NCI-H1105 treated with DMSO at 0.1 percent for 48 hours (cell line): ENCODE measurements at regions not wholly inside any gene's neighbourhood (a gene's known extent, or its start where the extent isn't known, plus 50 kb on each side); places are given as distances from the start of the nearest gene placed in this dataset.
"Not testable (repeated sequence)": the region's sequence is repeated elsewhere in the genome, so short reads cannot be mapped to it uniquely, and the experiment has no call there.

Source experiments
- DNase-seq: peaks from one replicate; lab custom pipeline; 2025; lab: John Stamatoyannopoulos, UW

- DNase-seq = no peak
Observed at GRCh38 chr13:24931450-24932251, 164.3 kb upstream of the PABPC3 start.

- DNase-seq = not testable (repeated sequence)
Observed at GRCh38 chr13:24933106-24934023, 162.6 kb upstream of the PABPC3 start.

- not testable (repeated sequence) for DNase-seq
Observed at GRCh38 chr13:24934024-24934385, 161.9 kb upstream of the PABPC3 start.

- DNase-seq = no peak
Observed at GRCh38 chr13:24938966-24939365, 157.0 kb upstream of the PABPC3 start.

GRCh38 chr13:24941023-24941713 lies 154.8 kb upstream of the PABPC3 start:
- not testable (repeated sequence) for DNase-seq

- no peak for DNase-seq
Observed at GRCh38 chr13:24943136-24943535, 152.8 kb upstream of the PABPC3 start.

- DNase-seq = not testable (repeated sequence)
Observed at GRCh38 chr13:24944073-24944472, 151.9 kb upstream of the PABPC3 start.

GRCh38 chr13:24948977-24949376 lies 147.0 kb upstream of the PABPC3 start:
- not testable (repeated sequence) for DNase-seq

GRCh38 chr13:24950611-24951010 lies 145.3 kb upstream of the PABPC3 start:
- DNase-seq = not testable (repeated sequence)

GRCh38 chr13:24967970-24968369 lies 128.0 kb upstream of the PABPC3 start:
- not testable (repeated sequence) for DNase-seq

- not testable (repeated sequence) for DNase-seq
Observed at GRCh38 chr13:24968416-24968815, 127.5 kb upstream of the PABPC3 start.

GRCh38 chr13:24973102-24973501 lies 122.8 kb upstream of the PABPC3 start:
- not testable (repeated sequence) for DNase-seq

- not testable (repeated sequence) for DNase-seq
Observed at GRCh38 chr13:24981181-24981803, 114.6 kb upstream of the PABPC3 start.

- DNase-seq = peak; percentile 12
Observed at GRCh38 chr13:24982333-24982999, 113.5 kb upstream of the PABPC3 start.

GRCh38 chr13:24983094-24983493 lies 112.8 kb upstream of the PABPC3 start:
- no peak for DNase-seq

- no peak for DNase-seq
Observed at GRCh38 chr13:24984134-24984533, 111.8 kb upstream of the PABPC3 start.

GRCh38 chr13:24985107-24985506 lies 110.8 kb upstream of the PABPC3 start:
- DNase-seq = no peak

GRCh38 chr13:24985896-24986295 lies 110.0 kb upstream of the PABPC3 start:
- DNase-seq = no peak

- no peak for DNase-seq
Observed at GRCh38 chr13:24986826-24987225, 109.1 kb upstream of the PABPC3 start.

- DNase-seq = not testable (repeated sequence)
Observed at GRCh38 chr13:24989959-24990358, 106.0 kb upstream of the PABPC3 start.

- not testable (repeated sequence) for DNase-seq
Observed at GRCh38 chr13:24992946-24993345, 103.0 kb upstream of the PABPC3 start.
